Stimulated activated naive CD8-positive, alpha-beta T cell treated with anti-CD3 and anti-CD28 coated beads, Interleukin-15, Interleukin-2, amounts not matched to agents 100 ng/mL and 50 ng/mL, for 24 hours (primary cell): ENCODE measurements at regions not wholly inside any gene's neighbourhood (a gene's known extent, or its start where the extent isn't known, plus 50 kb on each side); places are given as distances from the start of the nearest gene placed in this dataset.

ENCODE experiments used
- H3K27ac Mint-ChIP-seq: one replicate; pipeline ENCODE4 v1.8.0; 2021; ENCODE audit warnings: mild to moderate bottlenecking, mixed read lengths
- H3K27me3 Mint-ChIP-seq: one replicate; pipeline ENCODE4 v1.8.0; 2021; ENCODE audit warnings: mixed read lengths
- H3K36me3 Mint-ChIP-seq: one replicate; pipeline ENCODE4 v1.8.0; 2021; ENCODE audit warnings: low read depth, mixed read lengths
- H3K4me1 Mint-ChIP-seq: one replicate; pipeline ENCODE4 v1.8.0; 2021; ENCODE audit warnings: low read depth, mixed read lengths
- H3K4me3 Mint-ChIP-seq: one replicate; pipeline ENCODE4 v1.8.0; 2021; ENCODE audit warnings: mild to moderate bottlenecking, mixed read lengths
- H3K9me3 Mint-ChIP-seq: one replicate; pipeline ENCODE4 v1.8.0; 2021; ENCODE audit warnings: mixed read lengths

DNA sequence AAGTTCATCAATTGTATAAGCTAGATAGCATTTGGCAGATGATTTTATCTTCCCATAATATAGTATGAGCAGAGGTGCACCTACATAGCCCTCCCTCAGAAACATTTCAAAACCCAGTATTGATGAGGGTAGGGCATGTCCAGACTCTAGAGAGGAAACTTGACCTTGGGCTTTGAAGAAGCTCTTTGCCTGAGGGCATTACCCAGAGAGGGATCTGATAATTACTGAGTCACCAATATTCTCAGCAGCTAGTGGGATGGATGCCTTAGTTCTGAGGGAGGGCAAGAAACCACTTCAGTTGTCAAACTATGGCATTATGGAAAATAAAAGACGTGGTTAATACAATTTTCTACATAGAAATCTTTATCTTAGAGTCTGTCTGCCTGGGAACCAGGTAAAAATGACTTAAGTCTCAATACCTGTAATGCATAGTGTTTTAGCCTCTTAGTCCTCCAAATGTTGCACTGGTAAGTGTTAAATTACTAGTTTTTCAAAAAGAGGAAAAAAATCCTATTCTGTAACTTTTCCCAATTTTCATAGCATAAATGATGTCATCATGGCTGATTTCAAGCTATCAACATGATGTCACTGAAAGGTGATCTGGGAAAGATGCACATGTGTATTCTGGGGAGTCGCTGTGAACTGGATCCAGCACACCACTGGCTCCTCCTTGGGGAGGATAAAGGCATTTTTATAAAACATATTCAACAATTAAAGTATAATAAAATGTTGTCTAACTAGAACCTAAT, 809.0 kb downstream of the KCTD16 start:
- Mint-ChIP-seq H3K27me3 (no peaks in the 10 kb centered on the region), H3K4me3 (no peak overlapping the region), H3K36me3 (no peaks in the 10 kb centered on the region), H3K27ac (no peak overlapping the region), H3K9me3 (no peaks in the 10 kb centered on the region), H3K4me1 (no peaks in the 10 kb centered on the region)

DNA sequence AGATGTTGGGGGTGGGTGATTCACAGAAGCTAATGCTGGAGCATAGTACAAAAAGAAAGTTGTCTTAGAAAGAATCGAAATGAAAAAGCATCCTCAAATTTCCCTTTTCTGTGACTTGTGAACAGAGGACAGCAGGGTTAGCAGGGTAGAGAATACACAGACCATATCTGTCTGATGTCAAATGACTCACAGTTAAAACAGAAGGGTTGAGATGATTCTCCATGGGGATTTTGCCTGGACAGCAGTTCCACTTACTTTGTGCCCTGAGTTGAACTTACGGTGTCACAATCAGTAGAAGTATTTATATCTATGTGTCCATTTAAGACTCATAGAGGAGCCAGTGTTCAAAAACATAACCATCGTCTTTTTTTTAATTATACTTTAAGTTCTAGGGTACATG, 801.6 kb downstream of the KCTD16 start:
- no peak overlapping the region for H3K27ac Mint-ChIP-seq
- H3K9me3 Mint-ChIP-seq, result peaks cover 15% of the 10 kb centered on the region
- H3K4me3 Mint-ChIP-seq, result no peak overlapping the region
- H3K4me1 Mint-ChIP-seq, result no peaks in the 10 kb centered on the region
- no peaks in the 10 kb centered on the region for H3K27me3 Mint-ChIP-seq
- H3K36me3 Mint-ChIP-seq, result no peaks in the 10 kb centered on the region

DNA sequence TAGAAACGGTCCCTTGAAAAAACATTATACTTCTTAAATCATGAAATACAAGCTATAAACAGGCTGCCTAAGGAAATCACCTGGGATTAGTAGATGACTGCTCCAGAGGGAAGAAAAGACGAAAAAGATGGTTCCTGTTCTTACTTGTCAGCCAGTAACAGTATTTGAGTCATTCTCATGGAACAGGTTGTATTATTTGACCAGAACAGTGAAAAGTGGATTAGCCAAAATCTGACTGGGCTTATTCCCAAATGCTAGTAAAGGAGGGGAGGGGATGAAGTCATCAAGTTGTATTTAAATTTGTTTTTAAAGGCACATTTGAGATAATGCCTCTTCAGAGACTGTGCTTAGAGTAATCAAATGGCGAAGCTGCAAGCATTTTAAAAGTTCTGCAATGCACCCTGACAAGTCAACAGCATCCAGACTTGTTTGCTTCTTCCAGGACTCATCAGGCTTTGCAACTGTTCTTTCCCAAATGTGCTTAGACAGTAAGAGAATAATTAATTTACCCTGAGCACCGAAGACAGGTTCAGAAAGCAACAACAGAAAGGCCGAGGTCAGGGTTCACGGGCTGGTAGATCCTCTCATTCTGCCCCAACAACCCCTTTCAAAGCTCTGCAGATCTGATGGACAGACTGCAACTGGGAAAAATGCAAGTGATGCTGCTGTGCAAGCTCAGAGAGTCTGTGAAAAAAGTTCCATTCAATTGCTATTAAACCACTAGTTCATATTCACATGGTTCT, 800.6 kb downstream of the KCTD16 start:
- Mint-ChIP-seq H3K4me1 (no peaks in the 10 kb centered on the region), H3K27me3 (no peaks in the 10 kb centered on the region), H3K4me3 (no peak overlapping the region), H3K36me3 (no peaks in the 10 kb centered on the region), H3K9me3 (peaks cover 17% of the 10 kb centered on the region), H3K27ac (no peak overlapping the region)

DNA sequence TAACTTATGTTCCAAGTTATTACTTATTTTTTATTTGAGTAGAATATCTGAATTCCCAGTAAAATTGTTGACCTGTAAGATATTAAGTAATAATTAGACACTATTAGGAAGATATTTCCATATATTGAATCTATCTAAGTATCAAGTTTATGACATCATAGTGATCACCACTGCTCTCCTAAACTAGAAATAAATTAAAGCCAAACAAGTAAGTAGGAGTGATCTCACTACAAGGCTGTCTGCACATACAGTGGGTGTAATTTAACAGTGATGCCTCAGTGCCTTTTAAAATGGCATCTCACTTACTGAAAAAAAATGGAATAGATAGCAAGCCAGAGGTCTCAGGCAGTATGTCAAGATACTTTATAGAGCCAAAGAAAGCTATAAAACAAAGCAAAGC, 789.6 kb downstream of the KCTD16 start:
- no peaks in the 10 kb centered on the region for H3K36me3 Mint-ChIP-seq
- no peaks in the 10 kb centered on the region for H3K9me3 Mint-ChIP-seq
- no peak overlapping the region for H3K27ac Mint-ChIP-seq
- H3K4me3 Mint-ChIP-seq, result no peak overlapping the region
- no peaks in the 10 kb centered on the region for H3K4me1 Mint-ChIP-seq
- no peaks in the 10 kb centered on the region for H3K27me3 Mint-ChIP-seq

DNA sequence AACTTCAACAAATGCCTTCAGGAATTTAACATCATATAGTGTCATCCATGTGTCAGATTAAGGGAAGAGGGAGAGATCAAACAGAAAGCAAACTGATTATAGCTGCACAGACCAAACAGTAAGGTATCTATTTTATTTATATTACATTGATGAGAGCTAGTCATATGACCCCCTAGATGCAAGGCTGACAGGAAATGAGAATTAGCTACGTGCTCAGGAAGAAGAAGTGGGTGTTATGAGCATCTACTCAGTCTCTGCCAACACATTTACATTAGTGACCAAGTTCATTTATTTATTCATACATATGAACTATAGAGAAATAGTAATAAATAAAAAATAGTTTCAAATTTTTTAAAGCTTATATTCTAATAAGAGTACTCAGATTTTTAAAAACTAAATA, 787.3 kb downstream of the KCTD16 start:
- Mint-ChIP-seq H3K36me3 (no peaks in the 10 kb centered on the region), H3K4me3 (no peak overlapping the region), H3K27ac (no peak overlapping the region), H3K27me3 (no peaks in the 10 kb centered on the region), H3K4me1 (no peaks in the 10 kb centered on the region), H3K9me3 (no peaks in the 10 kb centered on the region)

DNA sequence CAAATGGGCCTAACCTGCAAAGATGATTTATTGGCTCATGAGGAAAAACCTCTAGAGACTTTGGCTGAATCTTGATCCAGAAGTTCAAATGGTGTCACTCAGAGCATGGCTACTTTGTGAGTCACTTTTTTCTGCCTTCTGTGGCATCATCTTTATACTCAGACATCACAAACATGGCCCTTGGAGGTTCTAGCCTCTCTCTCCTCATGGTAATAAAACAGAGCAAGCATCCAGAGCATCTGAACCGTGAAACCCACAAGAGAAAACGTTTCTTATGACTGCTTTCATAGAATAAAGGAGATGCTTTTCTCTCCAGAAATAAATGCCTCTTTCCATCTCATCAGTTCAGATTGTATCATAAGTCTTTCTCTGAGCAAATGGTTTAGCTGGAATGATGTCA, 780.3 kb downstream of the KCTD16 start:
- H3K27me3 Mint-ChIP-seq, result no peaks in the 10 kb centered on the region
- no peaks in the 10 kb centered on the region for H3K4me1 Mint-ChIP-seq
- H3K4me3 Mint-ChIP-seq, result no peak overlapping the region
- no peaks in the 10 kb centered on the region for H3K36me3 Mint-ChIP-seq
- H3K27ac Mint-ChIP-seq, result no peak overlapping the region
- no peaks in the 10 kb centered on the region for H3K9me3 Mint-ChIP-seq

DNA sequence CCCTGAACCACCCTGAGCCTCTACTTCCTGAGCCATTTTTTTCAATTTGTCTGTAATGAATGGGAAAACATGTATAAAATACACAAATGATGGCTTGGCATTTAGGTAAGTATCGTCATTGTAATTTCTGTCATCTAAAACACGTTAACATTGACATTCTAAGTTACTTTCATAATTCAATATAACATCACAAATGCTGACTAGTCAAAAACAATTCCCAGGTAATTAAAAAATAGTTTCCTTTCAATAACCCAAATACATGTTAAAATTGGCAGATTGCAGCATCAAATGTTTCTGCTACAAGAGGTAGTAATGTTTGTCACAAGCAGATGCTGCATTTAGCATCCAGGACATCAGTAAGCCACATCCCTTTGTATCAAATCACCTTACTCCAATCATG, 776.4 kb downstream of the KCTD16 start:
- Mint-ChIP-seq H3K4me3 (no peak overlapping the region), H3K9me3 (no peaks in the 10 kb centered on the region), H3K27me3 (no peaks in the 10 kb centered on the region), H3K4me1 (no peaks in the 10 kb centered on the region), H3K36me3 (no peaks in the 10 kb centered on the region), H3K27ac (no peak overlapping the region)

DNA sequence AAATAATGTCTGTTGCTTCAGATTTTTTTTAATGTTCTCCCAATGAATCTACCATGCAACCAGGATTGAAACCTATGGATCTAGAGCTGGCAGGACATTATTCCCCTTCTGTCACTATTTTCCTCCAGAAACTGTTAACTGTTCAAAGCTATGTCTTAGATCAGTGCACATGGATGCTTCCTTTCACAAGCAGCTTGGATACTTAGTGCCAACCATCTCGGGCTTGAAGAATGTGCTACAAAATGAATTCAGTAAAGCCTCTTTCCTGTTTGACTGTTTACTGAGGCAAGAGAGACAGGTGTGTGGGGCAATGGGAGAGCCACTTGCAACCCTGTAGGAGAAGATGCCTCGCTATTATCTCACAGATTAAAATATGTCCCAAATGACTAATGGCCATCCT, 774.8 kb downstream of the KCTD16 start:
- Mint-ChIP-seq H3K9me3 (no peaks in the 10 kb centered on the region), H3K27ac (no peak overlapping the region), H3K4me1 (no peaks in the 10 kb centered on the region)

DNA sequence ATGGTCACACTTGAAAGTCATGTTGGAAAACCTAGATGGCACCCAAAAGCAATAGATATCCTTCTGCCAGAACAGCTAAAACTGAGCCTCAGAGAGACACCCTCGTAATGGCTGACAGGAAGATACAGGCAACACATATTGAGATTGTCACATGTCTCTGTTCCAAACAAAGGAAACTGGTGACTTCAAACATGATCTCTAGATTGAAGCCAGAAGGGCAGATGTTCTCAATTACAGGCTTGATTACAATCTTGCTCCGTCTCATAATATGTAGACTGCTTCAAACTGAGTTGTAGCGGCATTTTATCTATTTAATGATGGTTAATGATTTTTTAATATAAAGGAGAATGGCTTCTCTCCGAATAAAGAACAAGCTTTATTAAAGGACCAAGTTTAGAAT, 774.3 kb downstream of the KCTD16 start:
- H3K4me3 Mint-ChIP-seq, result no peak overlapping the region
- H3K4me1 Mint-ChIP-seq, result no peaks in the 10 kb centered on the region
- H3K27ac Mint-ChIP-seq, result no peak overlapping the region
- H3K36me3 Mint-ChIP-seq, result no peaks in the 10 kb centered on the region
- no peaks in the 10 kb centered on the region for H3K27me3 Mint-ChIP-seq
- no peaks in the 10 kb centered on the region for H3K9me3 Mint-ChIP-seq

More for the DNA sequence above, 774.8 kb downstream of the KCTD16 start:
- H3K4me3 Mint-ChIP-seq, result no peak overlapping the region
- no peaks in the 10 kb centered on the region for H3K36me3 Mint-ChIP-seq
- no peaks in the 10 kb centered on the region for H3K27me3 Mint-ChIP-seq

DNA sequence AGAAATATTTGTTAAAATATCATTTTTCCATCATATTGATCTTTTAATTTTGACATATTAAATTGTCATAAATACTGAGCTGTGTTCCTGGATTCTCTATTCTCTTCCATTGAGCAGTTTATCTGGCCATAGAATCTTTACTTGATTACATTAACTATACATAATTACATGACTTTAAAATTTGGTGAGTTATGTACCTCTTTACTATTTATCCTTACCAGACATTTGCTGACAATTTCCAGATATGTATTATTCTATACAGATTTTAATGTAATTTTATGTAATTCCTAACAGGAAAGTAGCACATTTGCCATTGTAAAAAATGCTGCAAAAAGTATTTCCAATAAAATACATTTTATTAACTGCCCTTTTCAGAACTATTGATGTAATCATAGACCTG, 770.3 kb downstream of the KCTD16 start:
- H3K27me3 Mint-ChIP-seq, result no peaks in the 10 kb centered on the region
- no peak overlapping the region for H3K27ac Mint-ChIP-seq
- H3K9me3 Mint-ChIP-seq, result peaks cover 7% of the 10 kb centered on the region
- H3K36me3 Mint-ChIP-seq, result no peaks in the 10 kb centered on the region
- H3K4me1 Mint-ChIP-seq, result no peaks in the 10 kb centered on the region
- H3K4me3 Mint-ChIP-seq, result no peak overlapping the region

DNA sequence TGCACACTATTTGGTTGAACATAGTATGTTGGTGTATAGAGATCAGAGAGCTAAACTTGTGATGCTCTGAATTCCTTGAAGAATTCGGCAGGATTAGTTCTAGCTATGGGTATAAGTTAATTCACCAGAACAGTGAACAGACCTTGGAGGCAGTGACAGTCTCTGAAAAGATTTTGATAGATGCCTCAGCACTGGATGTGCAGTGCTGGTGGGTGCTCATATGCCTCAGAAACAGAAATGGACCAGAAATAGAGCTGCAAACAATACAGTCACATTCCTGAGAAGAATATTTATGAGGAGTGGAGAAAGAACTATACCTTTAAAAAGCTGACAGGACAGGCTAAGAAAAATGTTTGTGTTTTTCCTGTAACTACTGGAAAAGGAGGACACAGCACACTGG, 747.7 kb downstream of the KCTD16 start:
- no peaks in the 10 kb centered on the region for H3K36me3 Mint-ChIP-seq
- H3K27me3 Mint-ChIP-seq, result no peaks in the 10 kb centered on the region
- H3K9me3 Mint-ChIP-seq, result peaks cover 3% of the 10 kb centered on the region
- no peaks in the 10 kb centered on the region for H3K4me1 Mint-ChIP-seq
- H3K4me3 Mint-ChIP-seq, result no peak overlapping the region
- no peak overlapping the region for H3K27ac Mint-ChIP-seq

DNA sequence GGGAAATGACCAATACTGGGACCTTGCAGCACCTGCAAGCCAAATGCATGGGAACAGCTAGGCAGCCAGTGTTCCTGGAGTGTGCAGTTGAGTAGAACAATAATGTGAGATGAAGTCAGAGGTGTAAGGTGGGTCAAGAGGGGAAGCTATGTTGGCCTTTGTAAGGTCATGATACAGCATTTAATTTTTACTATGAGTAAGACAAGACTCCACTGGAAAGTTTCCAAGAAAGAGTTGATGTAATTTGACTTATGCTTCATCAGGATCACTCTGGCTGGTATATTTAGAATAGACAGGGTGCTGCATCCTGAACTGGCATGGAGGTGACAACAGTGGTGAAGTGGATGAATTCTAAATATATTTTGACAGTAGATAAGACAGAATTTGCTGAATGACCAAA, 744.8 kb downstream of the KCTD16 start:
- H3K4me1 Mint-ChIP-seq, result no peaks in the 10 kb centered on the region
- no peak overlapping the region for H3K27ac Mint-ChIP-seq
- no peaks in the 10 kb centered on the region for H3K36me3 Mint-ChIP-seq
- no peaks in the 10 kb centered on the region for H3K27me3 Mint-ChIP-seq
- no peak overlapping the region for H3K4me3 Mint-ChIP-seq
- H3K9me3 Mint-ChIP-seq, result peaks cover 8% of the 10 kb centered on the region

DNA sequence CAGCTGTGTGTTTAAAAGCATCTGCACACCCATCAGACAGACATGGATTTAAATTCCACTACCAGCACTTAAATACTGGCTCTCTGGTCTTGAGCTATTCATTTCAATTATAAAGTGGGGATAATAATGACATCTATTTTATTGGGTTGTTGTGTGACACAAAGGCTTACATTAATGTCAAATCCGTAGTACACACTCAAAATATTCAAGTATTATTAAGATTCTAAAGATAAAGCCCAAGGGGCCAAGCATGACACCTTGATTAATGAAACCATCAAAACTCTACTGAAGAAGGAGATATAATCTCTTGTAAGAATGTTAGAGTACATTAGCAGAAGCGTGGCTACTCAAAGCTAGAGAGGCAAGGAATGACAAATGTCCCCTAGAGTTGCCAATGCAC, 743.0 kb downstream of the KCTD16 start:
- no peaks in the 10 kb centered on the region for H3K27me3 Mint-ChIP-seq
- H3K9me3 Mint-ChIP-seq, result peaks cover 12% of the 10 kb centered on the region
- no peaks in the 10 kb centered on the region for H3K4me1 Mint-ChIP-seq
- H3K27ac Mint-ChIP-seq, result no peak overlapping the region
- no peaks in the 10 kb centered on the region for H3K36me3 Mint-ChIP-seq
- no peak overlapping the region for H3K4me3 Mint-ChIP-seq

DNA sequence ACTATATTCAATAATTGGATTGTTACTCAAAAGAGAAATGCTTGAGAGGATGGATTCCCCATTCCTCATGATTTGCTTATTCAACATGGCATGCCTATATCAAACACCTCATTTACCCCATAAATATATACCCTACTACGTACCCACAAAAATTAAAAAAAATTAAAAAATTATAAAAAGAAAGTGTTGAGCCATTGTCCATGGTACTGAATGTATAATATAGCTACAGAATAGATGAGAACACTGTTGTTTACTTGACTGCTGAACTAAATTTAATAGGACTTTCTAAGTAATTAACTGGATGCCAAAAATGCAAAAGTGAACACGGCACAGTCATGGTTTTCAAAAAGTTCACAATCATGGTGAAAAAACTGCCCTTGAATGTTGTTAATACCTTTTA, 725.8 kb downstream of the KCTD16 start:
- Mint-ChIP-seq H3K9me3 (peaks cover 18% of the 10 kb centered on the region), H3K36me3 (no peaks in the 10 kb centered on the region), H3K4me3 (no peak overlapping the region), H3K4me1 (no peaks in the 10 kb centered on the region), H3K27ac (no peak overlapping the region), H3K27me3 (no peaks in the 10 kb centered on the region)

DNA sequence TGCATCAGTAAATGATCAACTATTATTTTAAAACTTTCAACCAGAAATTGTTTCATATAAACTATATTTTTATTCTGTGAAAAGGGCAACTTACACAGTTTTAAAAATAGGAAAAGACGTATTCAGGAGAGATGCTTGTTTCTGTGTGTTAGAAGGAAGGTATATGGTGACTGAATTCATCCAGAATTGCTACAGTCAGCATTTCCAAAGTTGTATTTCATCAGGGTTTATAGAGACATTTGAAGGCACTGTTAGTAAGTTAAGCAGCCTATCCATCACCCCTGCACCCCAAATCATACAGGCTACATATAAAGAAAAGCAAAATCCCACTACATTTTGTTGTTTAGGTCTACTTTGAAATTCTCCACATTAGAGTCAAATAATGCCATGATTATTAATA, 716.0 kb downstream of the KCTD16 start:
- Mint-ChIP-seq H3K9me3 (no peaks in the 10 kb centered on the region), H3K4me1 (no peaks in the 10 kb centered on the region), H3K27ac (no peak overlapping the region), H3K27me3 (no peaks in the 10 kb centered on the region), H3K4me3 (no peak overlapping the region), H3K36me3 (no peaks in the 10 kb centered on the region)
